IPS-15b (cell line): ENCODE measurements at regions not wholly inside any gene's neighbourhood (a gene's known extent, or its start where the extent isn't known, plus 50 kb on each side); places are given as distances from the start of the nearest gene placed in this dataset.
"Not testable (repeated sequence)": the region's sequence is repeated elsewhere in the genome, so short reads cannot be mapped to it uniquely, and the experiment has no call there.

Source experiments
- H3K27me3 ChIP-seq: one replicate; pipeline ENCODE4 v1.6.1; 2013; ENCODE audit warnings: low read length; ENCODE audit not compliant: control insufficient read depth, insufficient read depth
- H3K36me3 ChIP-seq: one replicate; pipeline ENCODE4 v1.6.1; 2013; ENCODE audit warnings: low read length; ENCODE audit not compliant: control insufficient read depth, insufficient read depth
- H3K4me1 ChIP-seq: one replicate; pipeline ENCODE4 v1.6.1; 2013; ENCODE audit warnings: mild to moderate bottlenecking, low read length; ENCODE audit not compliant: control insufficient read depth, insufficient read depth
- H3K4me3 ChIP-seq: one replicate; pipeline ENCODE4 v1.5.1; 2013; ENCODE audit warnings: low read depth, low read length
- H3K9ac ChIP-seq: one replicate; pipeline ENCODE4 v1.6.1; 2013; ENCODE audit warnings: low read depth, mild to moderate bottlenecking, low read length
- H3K9me3 ChIP-seq: one replicate; pipeline ENCODE4 v1.6.1; 2013; ENCODE audit warnings: mild to moderate bottlenecking, low read length; ENCODE audit not compliant: control insufficient read depth, insufficient read depth

DNA sequence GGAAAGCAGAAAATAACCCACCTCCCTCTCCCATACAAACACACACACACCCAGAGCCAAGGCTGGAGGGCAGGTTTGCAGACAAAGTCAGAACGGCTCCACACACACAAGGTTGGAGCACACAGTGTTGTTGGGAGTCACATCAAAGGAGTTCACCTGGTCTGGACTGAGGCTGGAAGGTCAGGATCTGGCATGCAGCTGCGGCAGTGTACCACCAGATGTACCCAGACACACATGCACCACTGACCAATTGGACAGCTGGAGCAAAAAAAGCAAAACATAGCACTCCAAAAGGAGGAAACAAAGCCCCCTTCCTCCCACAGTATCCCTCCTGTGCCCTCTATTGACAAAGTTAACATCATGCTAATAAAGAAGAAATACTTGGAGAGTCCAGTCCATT, 94.6 kb upstream of the KIF2A start:
- Histone ChIP-seq H3K4me3 (no peak overlapping the region), H3K4me1 (peaks cover 3% of the 10 kb centered on the region)

DNA sequence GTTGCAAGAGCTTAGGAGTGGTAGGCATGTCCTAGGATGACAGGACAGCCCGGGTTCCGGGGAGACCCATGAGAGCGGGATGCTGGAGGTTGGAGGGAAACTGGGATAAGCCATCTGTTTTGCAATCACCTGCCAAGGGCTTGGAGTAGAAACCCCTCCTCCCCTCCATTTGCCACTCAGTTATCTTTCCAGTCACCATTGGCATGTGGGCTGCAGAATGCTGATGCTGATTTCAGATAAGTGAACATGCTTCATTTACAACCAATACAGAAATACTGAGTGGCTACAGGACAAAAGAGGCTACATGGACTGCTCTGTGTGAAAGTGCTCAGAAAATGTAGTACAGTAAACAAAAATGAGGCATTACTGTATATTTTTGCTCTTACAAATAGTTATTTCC, 93.4 kb upstream of the KIF2A start:
- H3K4me1 ChIP-seq, result peaks cover 3% of the 10 kb centered on the region
- H3K4me3 ChIP-seq, result no peak overlapping the region
- no peaks in the 10 kb centered on the region for H3K9me3 ChIP-seq
- no peaks in the 10 kb centered on the region for H3K36me3 ChIP-seq
- H3K27me3 ChIP-seq, result no peaks in the 10 kb centered on the region
- no peak overlapping the region for H3K9ac ChIP-seq

More for the DNA sequence above, 94.6 kb upstream of the KIF2A start:
- no peaks in the 10 kb centered on the region for H3K9me3 ChIP-seq
- H3K9ac ChIP-seq, result no peak overlapping the region
- no peaks in the 10 kb centered on the region for H3K27me3 ChIP-seq
- no peaks in the 10 kb centered on the region for H3K36me3 ChIP-seq

DNA sequence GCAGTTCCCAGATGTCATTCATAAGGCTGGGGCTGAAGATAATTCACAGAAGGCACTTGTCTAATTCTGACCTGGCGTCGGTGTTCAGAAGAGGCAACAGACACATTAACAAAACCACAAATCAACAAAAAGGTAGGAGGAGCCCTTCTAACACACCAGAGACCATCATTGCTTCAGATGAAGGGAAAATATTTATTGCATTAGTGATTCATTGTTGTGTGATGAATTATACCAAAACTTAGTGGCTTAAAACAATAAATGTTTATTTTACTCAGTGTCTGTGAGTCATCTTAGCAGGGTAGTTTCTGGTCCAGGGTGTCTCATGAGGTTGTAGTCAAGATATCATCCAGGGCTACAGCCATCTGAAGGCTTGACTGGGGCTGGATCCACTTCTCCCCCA, 91.3 kb upstream of the KIF2A start:
- H3K9ac ChIP-seq, result no peak overlapping the region
- H3K9me3 ChIP-seq, result no peaks in the 10 kb centered on the region
- no peaks in the 10 kb centered on the region for H3K4me1 ChIP-seq
- H3K36me3 ChIP-seq, result no peaks in the 10 kb centered on the region
- H3K27me3 ChIP-seq, result no peaks in the 10 kb centered on the region
- H3K4me3 ChIP-seq, result no peak overlapping the region

GRCh38 chr5:62216603-62217002, 89.4 kb upstream of the KIF2A start:
- not testable (repeated sequence) for H3K4me3 ChIP-seq, H3K9ac ChIP-seq, H3K9me3 ChIP-seq, H3K27me3 ChIP-seq, H3K4me1 ChIP-seq, H3K36me3 ChIP-seq

GRCh38 chr5:62217095-62217494, 88.9 kb upstream of the KIF2A start:
- not testable (repeated sequence) for H3K4me3 ChIP-seq, H3K4me1 ChIP-seq, H3K9ac ChIP-seq, H3K27me3 ChIP-seq, H3K9me3 ChIP-seq, H3K36me3 ChIP-seq

DNA sequence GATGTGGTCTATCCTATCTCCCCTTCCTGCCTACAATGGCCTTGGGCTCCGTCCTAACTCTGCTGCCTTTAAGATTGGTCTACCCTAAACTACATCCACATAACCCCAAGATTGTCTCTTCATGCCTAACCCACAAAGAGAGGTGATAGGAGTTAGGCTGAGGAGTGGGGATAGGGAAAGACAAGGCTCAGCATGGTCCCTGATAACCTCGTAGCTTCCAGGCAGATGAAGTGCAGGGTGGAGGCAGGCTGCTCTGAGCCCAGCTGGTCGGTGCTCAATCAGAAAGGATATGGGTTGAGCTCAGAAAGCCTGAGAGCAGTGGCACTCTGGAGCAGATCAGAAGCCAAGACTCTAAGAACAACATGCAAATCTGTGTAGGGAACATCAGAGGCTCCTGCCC, 87.1 kb upstream of the KIF2A start:
- not testable (repeated sequence) for H3K9ac ChIP-seq, H3K9me3 ChIP-seq, H3K36me3 ChIP-seq, H3K4me1 ChIP-seq, H3K4me3 ChIP-seq, H3K27me3 ChIP-seq

DNA sequence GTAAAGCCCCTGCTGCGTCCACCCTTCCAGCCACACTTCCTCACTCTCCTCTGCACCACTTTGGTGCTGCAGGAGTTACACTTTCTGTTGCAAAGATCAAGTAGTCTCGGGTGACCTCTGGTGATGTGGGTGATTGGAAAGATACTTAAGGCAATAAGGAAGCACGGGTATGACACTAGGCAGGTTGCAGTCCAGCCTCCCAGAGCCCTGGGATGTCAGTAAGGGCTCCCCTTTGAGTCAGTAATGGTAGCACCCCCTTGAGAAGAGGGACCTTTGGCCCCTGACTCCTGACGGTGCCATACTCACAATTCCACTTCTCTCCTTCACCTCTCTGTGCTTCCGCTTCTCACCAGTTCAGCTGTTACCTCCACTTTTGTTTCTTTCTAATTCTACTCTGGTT, 84.1 kb upstream of the KIF2A start:
- H3K4me3 ChIP-seq, H3K9me3 ChIP-seq, H3K4me1 ChIP-seq, H3K36me3 ChIP-seq, H3K9ac ChIP-seq, H3K27me3 ChIP-seq: not testable (repeated sequence)

GRCh38 chr5:62222305-62222704, 83.7 kb upstream of the KIF2A start:
- not testable (repeated sequence) for H3K4me3 ChIP-seq, H3K36me3 ChIP-seq, H3K9me3 ChIP-seq, H3K9ac ChIP-seq, H3K27me3 ChIP-seq, H3K4me1 ChIP-seq

DNA sequence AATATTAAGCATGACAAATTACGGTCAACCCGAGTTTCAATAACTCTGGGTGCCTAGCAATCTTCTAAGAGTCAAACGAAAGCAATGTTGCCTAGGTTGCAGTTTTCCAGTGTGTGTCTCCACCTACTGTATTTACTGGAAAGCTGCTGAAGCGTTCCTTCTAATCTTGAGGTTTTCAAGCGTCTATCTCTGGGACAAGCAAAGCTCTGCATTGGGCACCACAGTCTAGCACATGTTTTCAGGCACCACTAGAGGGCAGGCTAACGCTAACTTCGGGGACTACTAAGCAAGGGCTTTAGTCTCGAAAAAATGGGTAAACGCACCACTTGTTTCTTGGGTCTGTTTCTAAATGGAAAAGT, 82.7 kb upstream of the KIF2A start:
- H3K27me3 ChIP-seq, H3K4me1 ChIP-seq, H3K4me3 ChIP-seq, H3K9me3 ChIP-seq, H3K36me3 ChIP-seq, H3K9ac ChIP-seq: not testable (repeated sequence)

- not testable (repeated sequence) for H3K9ac ChIP-seq, H3K4me1 ChIP-seq, H3K27me3 ChIP-seq, H3K36me3 ChIP-seq, H3K9me3 ChIP-seq, H3K4me3 ChIP-seq
Measured at GRCh38 chr5:62224987-62225601, 80.9 kb upstream of the KIF2A start.

- H3K4me3 ChIP-seq, H3K27me3 ChIP-seq, H3K4me1 ChIP-seq, H3K9me3 ChIP-seq, H3K36me3 ChIP-seq, H3K9ac ChIP-seq: not testable (repeated sequence)
Measured at GRCh38 chr5:62230876-62231388, 75.1 kb upstream of the KIF2A start.

GRCh38 chr5:62231576-62231975, 74.4 kb upstream of the KIF2A start:
- no peaks in the 10 kb centered on the region for H3K9me3 ChIP-seq
- no peaks in the 10 kb centered on the region for H3K36me3 ChIP-seq
- no peak overlapping the region for H3K9ac ChIP-seq

DNA sequence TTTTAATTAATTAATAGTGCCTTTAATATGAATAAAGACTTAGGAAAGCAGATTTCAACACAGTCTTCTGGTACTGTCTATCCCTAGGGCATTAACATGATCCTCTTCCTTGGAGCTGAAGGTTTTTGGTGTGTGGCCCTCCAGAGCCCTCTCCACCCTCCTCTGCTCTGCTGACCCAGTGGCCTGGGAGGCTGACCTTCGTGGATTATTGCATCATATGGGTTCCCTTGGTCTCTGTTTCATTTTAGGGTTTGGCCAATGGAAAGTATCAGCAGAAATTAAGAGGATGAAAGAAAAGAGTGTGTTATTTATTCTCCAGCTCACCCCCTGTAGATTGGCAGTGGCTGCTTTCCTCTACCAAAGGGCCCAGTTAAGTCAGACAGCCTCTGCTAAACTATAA, 73.8 kb upstream of the KIF2A start:
- H3K4me1 ChIP-seq, H3K36me3 ChIP-seq, H3K9me3 ChIP-seq, H3K9ac ChIP-seq, H3K27me3 ChIP-seq, H3K4me3 ChIP-seq: not testable (repeated sequence)

More at GRCh38 chr5:62231576-62231975, 74.4 kb upstream of the KIF2A start:
- Histone ChIP-seq H3K4me1 (no peaks in the 10 kb centered on the region), H3K27me3 (no peaks in the 10 kb centered on the region), H3K4me3 (no peak overlapping the region)
